ELF-1 (cell line): ENCODE measurements at regions not wholly inside any gene's neighbourhood (a gene's known extent, or its start where the extent isn't known, plus 50 kb on each side); places are given as distances from the start of the nearest gene placed in this dataset.

Experiments
- DNase-seq: peaks from one replicate; pipeline ENCODE4 v3.0.0-alpha.2; 2016; ENCODE audit warnings: low read depth, low spot score

DNA sequence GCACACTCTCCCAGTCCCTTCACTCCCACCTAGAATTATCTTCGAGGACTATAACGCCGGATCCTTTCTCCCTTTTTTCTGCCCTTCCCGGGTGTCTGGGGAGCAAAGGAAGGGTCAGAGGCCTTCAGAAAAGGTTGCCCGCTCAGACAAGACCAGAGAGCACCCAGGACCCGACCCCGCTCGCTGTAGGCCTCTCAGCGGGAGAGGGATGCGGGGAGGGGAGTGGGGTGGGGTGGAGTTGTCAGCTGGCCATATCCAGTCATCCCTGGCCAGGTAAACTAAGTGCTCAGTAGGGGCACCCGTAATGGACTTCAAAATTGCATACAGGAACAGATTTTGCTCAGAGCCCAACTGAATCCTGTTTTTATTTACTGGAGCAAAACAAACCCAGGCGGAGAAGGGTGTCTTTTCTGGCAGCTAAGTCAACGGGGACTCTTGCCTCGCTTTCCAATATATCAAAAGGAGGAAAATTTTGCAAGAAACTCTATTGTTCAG is 65.0 kb downstream of the NOL4 start:
- no peak for DNase-seq

GRCh38 chr18:34158881-34159690 is 65.6 kb downstream of the NOL4 start:
- DNase-seq, result peak; percentile 90

DNA sequence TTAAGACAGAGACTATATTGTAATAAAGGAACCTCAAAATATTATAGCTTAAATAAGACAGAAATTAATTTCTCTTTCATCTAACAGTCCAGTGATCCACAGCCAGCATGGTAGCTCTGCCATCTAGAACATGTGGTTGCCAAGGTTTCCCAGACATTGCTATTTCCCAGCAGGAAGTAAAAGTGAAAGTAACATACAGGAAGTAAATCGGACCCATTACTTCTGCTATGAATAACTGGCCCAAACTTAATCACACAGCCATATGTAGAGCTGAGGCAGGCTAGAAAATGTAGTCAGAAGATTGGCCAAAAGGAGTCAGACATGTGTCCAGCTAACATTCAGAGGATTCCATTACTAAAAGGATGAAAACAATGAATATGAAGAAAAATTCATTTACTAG is 71.0 kb downstream of the NOL4 start:
- no peak for DNase-seq

- no peak for DNase-seq
Observed at GRCh38 chr18:34131006-34131405, 93.7 kb downstream of the NOL4 start.

DNA sequence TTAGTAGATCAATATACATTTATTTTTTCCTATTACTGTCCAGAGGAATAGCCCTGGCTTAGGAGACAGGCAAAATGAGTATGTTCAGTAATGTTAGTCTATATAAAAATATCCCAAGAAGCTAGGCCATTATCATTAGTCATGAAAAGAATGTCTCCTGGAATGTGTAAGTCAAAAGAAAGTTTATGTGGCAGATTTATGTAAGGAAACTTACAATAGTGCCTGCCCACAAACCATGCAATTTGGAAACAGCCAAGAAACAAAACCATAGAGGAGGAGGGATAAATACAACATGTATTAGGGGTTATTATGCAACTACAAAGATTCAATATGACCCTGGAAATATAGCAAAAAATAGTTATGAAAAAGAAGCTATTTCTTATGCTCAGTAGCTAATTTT is 96.3 kb downstream of the NOL4 start:
- no peak for DNase-seq

DNA sequence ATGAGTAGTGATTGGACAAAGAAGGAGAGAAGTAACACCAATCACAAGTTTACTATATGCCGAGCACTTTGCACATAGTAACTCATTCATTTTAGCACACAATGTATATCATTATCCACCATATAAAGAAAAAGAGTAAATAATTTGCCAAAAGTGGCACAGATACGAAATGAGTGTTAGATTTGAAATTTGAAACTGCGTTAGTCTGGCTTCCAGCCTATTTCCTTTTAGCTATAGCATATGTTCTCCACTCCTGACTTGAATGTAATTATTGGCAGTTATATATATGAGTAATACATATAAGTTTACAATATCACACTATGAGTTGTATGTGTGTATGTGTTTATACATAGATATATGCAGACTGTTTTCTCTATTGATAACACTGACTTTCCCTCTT is 98.6 kb downstream of the NOL4 start:
- DNase-seq, result no peak

DNA sequence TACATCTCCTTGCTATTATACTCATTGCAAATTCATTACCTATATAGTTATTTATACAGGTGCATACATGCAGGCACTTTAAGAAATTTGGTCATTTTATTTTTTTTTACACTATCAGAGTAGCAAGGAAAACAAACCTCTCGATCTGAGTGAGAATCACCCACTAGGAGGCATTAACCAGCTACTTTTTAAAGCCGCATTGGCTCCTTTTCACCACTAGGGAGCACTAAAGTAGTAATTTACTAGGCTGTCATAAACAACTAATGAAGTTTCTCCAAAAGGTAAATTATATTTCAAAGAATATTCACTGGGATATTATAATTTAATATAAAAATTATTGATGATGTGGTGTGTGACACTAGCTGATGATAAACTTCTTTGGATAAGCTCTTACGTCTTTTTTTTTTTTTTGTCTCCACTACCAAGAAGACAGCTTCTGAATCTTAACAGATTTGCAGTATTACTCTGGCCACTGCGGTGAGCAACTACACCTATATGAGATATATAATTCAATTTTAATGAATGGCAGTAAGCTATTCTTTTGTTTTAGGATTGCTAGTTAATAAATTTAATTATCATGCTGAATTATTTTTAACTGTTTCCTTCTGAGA is 101.9 kb downstream of the NOL4 start:
- peak; percentile 39 for DNase-seq

DNA sequence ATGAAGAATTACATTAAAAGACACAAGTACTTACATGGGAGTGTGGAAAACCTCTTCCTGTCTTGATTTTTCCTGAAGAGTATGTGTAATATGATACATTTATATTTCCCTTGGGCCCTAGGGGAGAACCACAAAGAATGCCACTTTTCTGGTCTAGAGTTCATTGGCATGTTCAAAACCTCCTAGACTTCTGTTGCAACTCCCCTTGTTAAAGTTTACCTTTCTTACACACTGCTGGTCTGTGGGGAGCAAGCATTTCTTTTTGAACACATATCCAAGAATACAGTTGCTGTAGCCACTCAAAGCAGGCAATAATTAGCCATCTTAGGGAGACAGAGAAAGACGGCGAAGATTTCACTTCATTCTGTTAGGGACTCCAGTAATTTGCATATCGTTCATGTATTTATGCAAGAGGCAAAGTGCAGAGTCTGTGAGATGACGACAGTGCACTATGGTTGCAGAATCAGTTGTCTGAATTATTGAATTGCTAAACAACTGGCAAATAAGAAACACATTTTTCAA is 103.5 kb downstream of the NOL4 start:
- DNase-seq, result peak; percentile 1

DNA sequence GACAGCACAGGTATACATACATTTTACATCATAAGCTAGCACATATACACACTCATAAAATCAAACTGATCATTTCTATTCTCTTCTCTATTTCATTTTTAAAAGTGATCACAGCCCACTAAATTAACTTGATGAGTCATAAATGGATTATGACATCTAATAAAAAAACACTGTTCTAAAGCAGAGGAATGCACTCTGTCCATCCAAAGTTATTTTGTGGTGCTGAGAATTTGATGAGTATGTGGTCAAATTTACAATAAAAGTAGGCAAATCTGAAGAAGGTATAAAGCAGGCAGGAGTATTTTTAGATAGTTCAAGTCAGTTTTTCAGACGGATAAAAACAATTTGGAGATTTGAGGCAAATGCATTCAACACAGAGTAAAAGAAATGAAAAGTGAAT is 104.4 kb downstream of the NOL4 start:
- no peak for DNase-seq

GRCh38 chr18:34117319-34117718 is 107.4 kb downstream of the NOL4 start:
- DNase-seq, result no peak

DNA sequence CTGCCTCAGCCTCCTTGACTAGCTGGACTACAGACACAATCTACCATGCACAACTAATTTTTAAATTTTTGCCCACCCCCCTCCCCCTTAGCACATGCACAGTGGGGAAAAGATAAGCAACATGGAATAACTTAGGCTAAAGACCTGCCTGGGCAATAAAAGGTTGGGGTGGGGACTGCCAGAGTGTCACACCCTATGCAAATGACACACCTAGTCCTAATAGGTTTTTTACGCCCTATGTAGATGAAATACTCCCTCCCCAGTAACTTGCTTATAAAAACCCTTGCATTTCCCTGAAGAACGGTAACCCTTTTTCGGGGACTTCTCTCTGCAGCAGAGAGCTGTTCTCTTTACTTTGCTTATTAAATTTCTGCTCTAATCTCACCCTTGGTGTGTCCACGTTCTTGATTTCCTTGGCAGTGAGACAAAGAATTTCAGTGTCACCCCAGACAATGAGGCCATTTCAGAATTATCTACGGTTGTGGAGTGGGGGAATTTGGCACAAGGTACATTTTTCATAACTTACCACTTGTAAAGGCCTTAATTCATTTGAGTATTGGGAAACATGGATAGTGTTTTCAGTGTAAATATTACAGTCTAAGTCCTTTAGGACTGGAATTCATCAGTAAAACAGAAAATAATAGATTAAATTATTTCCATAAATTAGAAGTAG is 109.2 kb downstream of the NOL4 start:
- no peak for DNase-seq

GRCh38 chr18:34114996-34115395 is 109.7 kb downstream of the NOL4 start:
- DNase-seq, result peak; percentile 13

- DNase-seq, result no peak
Observed at GRCh38 chr18:34108206-34108605, 116.5 kb downstream of the NOL4 start.

- DNase-seq, result no peak
Observed at GRCh38 chr18:34098109-34098508, 126.6 kb downstream of the NOL4 start.

- DNase-seq, result no peak
Observed at GRCh38 chr18:34097312-34097711, 127.4 kb downstream of the NOL4 start.

DNA sequence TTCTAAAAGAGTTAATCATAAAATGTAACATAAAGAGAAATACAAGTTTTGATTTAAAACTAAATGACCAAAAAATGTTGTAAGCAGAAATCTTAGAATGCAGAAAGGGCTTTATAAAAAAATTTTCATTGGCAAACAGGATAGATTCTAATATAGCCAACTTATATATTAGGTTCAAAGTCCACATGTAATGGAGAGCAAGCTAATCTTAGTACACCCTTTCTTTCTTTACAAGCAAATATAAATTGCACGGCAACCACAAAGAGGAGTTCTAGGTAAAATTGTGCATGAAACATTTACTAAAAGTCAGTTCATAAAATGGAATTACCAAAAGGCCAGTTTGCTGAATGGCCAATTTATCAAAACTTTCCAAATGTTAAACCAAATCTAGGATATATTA is 130.6 kb downstream of the NOL4 start:
- no peak for DNase-seq

- no peak for DNase-seq
Observed at GRCh38 chr18:34092796-34093195, 131.9 kb downstream of the NOL4 start.

DNA sequence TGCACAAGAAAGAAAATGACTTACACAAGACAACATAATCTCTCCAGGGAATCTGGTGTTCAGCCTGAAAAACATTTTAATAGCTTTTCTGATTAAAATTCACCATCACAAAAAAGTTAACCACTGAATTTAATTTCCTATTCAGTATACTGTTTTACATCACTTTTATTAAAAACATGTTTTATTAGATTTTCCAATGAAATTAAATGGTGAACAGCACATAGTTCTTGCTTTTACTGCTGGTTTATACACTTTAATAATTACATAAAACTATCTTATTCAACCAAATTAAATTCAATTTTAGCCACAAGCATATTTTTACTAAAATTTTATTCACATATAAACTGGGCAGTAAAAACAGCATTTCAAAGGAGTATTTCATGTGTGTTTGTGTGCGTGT is 138.3 kb downstream of the NOL4 start:
- no peak for DNase-seq

DNA sequence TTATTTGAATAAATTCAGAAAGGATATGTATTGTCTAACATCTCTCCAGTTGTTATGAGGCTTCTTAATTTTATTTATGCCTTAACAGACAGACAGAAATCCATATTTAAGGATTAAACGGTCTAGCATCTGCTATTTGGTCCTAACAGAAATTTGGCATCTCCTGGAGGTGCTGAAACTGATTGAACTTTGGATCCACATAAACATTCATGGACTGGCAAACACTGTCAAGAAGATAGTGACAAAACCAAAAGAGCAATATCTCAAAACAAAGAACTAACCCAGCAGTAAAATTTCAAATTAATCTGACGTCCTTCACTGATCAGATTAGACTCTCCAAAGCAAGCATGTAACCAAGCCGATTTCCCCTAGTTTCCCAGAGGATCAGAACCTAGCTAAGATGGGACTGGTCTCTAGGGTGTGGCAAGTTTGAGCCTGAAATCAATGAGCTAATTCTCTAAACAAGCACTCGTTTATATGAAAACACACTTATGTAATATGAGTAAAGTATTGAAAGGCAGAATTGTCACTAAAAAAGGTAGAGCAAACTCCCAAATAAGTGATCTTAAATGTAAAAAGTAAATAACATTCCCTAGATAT is 139.5 kb downstream of the NOL4 start:
- DNase-seq, result no peak

- DNase-seq, result no peak
Observed at GRCh38 chr18:34084635-34085034, 140.1 kb downstream of the NOL4 start.

DNA sequence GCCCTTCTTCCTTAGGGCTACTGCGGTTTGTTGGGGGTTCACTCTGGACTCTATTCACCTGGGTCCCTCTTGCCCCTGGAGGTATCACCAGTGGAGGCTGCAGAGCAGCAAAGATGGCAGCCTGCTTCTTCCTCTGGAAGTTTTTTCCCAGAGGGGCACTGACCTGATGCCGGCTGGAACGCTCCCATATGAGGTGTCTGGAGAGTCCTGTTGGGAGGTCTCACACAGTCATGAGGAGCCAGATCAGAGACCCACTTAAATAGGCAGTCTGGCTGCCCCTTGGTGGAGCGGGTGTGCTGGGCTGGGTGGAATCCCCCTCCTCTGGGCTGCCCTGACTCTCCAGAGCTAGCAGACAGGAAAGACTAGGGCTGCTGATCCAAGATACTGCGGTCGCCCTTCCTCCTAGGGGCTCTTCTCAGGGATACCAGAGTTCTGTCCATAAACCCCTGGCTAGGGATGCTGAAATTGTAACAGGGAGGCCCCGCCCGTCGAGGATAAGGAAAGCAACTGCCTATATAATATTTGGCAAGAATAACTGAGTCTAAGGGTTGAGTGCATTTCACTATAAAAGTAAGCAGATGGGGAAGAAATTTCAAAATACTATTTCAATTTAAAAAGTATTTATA is 140.7 kb downstream of the NOL4 start:
- peak; percentile 17 for DNase-seq

GRCh38 chr18:34077599-34077998 is 147.1 kb downstream of the NOL4 start:
- DNase-seq, result no peak
